Fibroblast of skin of abdomen (primary cell): ENCODE measurements at regions not wholly inside any gene's neighbourhood (a gene's known extent, or its start where the extent isn't known, plus 50 kb on each side); places are given as distances from the start of the nearest gene placed in this dataset.

Experiments used
- DNase-seq: peaks from one replicate; pipeline ENCODE4 v3.0.0-alpha.2; 2013

DNA sequence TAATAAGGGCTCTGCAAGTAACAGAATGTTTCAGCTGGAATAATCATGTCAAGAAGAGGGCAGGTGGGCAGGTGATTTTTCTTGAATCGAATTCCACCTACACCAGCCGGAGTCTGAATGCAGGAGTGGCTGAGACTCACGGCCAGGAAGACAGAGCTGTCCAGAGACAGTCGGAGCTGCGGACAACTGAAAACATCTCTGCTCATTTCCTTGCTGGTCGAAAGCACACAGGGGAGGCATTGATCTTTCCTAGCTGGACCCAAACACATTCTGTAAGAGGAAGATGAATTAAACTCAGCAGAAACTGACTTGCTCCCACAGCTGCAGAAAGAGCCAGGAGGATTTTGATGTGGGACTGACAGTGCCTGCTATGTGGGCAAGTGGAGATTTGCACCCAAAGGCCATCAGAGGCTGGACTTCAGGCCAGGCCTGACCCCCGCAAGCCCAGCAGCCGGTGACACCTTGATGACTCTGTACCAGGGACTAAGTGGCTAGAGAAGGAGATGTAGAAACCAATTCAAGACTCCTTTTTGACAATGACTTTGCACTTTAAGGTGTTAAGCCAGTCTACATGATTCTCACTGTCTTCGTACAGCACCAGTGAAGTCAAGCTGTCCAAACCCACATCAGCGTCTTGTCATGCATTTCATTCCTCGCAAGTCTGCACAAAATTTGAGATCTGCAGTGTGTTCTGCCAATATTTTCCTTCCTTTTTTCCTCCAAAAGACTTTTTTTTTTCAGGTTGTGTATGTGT lies 169.4 kb downstream of the TEX36 start:
- no peak for DNase-seq

GRCh38 chr10:125510998-125511397 lies 172.0 kb downstream of the TEX36 start:
- DNase-seq = no peak

- no peak for DNase-seq
Observed at GRCh38 chr10:125505648-125506047, 177.3 kb downstream of the TEX36 start.

DNA sequence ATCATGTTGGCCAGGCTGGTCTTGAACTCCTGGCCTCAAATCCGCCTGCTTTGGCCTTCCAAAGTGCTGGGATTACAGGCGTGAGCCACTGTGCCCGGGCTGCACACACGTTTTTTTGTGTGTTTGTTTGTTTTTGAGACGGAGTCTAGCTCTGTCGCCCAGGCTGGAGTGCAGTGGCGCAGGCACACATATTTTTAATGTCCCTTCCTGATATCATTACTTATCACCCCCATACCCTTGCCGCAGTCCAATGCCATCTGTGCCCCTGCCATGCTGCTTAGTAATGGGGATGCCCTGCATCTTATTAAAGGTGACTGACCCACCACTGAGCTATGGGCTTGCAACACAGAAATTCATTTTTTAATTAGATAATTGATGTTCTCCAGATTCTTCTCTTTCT lies 180.7 kb downstream of the TEX36 start:
- DNase-seq = no peak

- DNase-seq = no peak
Observed at GRCh38 chr10:125495386-125495785, 187.6 kb downstream of the TEX36 start.

- DNase-seq = no peak
Observed at GRCh38 chr10:125494651-125495239, 188.2 kb downstream of the TEX36 start.

- DNase-seq = no peak
Observed at GRCh38 chr10:125491381-125491780, 191.6 kb downstream of the TEX36 start.

- no peak for DNase-seq
Observed at GRCh38 chr10:125489731-125490130, 193.2 kb downstream of the TEX36 start.

- no peak for DNase-seq
Observed at GRCh38 chr10:125485665-125486064, 197.3 kb downstream of the TEX36 start.

- no peak for DNase-seq
Observed at GRCh38 chr10:125484035-125484732, 198.8 kb downstream of the TEX36 start.

GRCh38 chr10:125482637-125483036 lies 200.3 kb downstream of the TEX36 start:
- DNase-seq = no peak

DNA sequence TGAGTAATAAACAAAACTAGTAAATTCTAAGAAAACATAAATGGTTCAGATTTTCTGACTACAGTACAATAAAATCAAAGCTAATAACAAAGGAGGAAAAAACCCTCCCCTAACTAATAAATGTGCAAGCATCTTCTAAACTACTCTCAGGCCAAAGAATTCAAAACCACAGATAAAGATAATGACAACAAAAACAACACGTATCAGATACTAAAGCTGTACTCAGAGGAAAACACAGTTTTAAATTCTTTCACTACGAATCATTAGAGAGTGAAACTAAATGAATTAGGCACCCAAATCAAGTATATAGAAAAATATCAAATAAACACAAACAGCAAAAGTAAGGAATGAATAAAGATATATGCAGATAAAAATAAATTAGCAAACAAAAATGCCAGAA lies 200.9 kb downstream of the TEX36 start:
- no peak for DNase-seq

GRCh38 chr10:125479059-125479458 lies 203.9 kb downstream of the TEX36 start:
- no peak for DNase-seq

DNA sequence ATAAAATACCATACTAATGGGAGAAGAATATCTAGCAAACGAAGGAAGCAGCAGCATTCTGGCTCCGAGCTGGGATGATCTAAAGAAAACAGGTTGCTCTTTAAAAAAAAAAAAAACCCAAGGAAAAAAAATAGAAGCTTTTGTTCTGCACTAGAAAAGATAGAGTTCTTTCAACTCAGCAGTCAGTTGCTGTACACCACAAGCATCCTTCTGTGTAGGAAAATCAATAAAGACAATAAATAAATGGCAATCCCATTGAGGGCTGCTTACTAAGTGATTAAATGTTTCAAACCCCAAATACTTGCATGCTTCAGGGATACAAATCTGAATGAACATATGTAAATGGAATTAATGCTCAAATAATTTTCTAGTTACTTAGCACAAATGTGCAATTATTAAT lies 207.1 kb downstream of the TEX36 start:
- DNase-seq = no peak

- no peak for DNase-seq
Observed at GRCh38 chr10:125473143-125473793, 209.7 kb downstream of the TEX36 start.

- no peak for DNase-seq
Observed at GRCh38 chr10:125472010-125472607, 210.9 kb downstream of the TEX36 start.

DNA sequence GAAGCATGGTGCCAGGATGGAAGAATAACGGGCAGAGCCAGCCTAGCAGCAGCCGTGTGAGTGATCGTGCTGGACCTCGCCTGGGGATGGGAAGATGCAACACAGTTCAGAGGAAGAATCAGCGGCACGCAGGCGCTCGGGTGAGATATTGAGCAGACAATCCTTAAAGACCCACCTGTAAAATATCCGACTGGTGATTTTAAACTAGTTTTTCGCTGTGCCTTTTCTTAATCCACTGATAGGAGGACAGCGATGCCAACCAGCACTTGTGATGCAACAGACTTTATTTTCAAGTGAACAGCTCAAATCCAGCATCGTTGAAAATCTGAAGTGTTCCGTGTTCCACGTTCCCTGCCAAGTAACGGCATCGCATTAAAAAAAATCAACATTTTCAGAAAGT lies 214.7 kb downstream of the TEX36 start:
- DNase-seq = no peak

- DNase-seq = no peak
Observed at GRCh38 chr10:125466685-125467084, 216.3 kb downstream of the TEX36 start.

DNA sequence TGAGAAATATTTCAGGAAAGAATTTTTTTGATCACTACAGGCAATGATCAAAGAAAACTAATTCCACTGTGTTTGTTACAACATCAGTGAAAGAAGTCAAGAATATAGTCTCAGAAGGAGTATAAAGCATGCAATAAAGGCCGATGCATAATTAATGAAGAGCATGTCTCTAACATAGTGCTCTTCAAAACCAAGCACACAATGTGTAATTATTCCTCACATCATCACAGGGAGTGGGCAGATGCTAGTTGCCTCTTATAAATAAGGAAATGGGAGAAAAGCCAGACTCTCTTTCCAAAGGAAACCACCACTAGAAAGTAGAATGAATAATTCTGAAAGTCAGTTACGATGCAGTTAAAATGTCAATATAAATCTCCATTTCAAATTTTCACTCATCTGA lies 220.1 kb downstream of the TEX36 start:
- DNase-seq = no peak

GRCh38 chr10:125460326-125460725 lies 222.6 kb downstream of the TEX36 start:
- no peak for DNase-seq

DNA sequence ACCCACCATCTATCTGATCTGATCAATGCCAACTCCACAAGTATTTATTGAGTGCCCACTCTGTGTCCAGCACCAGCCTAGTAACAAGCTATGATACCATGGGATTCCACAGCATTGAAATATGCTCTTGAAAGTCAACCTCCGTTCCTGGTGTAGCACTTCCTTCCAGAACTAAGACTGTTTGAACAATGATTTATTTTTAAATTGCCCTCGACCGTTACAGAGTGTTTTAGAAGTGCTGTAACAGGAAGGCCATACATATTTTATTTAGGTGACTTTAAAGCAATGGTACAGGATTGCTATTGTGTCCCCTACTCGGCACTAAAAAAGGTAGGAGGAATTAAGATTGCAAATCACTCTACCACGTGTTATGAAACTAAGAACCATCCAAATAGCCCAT lies 225.6 kb downstream of the TEX36 start:
- DNase-seq = no peak

DNA sequence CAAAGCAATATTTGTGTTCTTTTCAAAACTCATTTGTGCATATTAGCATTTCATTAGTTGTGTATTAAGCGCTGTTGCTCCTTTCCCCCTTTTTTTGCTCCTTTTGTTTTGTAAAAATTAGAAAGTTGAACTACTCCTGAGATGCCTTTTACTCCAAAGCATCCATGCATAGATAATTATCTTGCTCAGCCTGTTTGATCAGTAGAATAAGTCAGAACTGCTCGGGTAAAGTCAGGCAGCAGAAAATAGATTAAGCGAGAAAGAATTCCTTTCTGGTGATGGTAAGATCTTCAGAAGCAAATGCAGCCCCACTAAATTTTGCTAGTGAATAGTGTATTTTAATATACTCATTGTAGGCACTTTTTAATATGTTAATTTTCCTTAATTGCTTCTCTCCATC lies 227.1 kb downstream of the TEX36 start:
- no peak for DNase-seq

GRCh38 chr10:125455431-125455830 lies 227.5 kb downstream of the TEX36 start:
- DNase-seq = no peak
